Stomach (tissue), 8 donors: ENCODE measurements at regions not wholly inside any gene's neighbourhood (a gene's known extent, or its start where the extent isn't known, plus 50 kb on each side); places are given as distances from the start of the nearest gene placed in this dataset.

Experiments
- DNase-seq, 2 donors: peaks; one replicate each; pipeline versions ENCODE4 v3.0.0 to v3.0.0-alpha.2; 2013 to 2019
- H3K27ac ChIP-seq, 5 donors: fragments of 200-600 bp in 4 of 5; sonication (generic) in 4 of 5; one replicate each; pipeline ENCODE4 v1.5.1; 2013 to 2019; ENCODE audit warnings: mild to moderate bottlenecking in 1 of 5, moderate library complexity in 1 of 5
- H3K27me3 ChIP-seq, 3 donors: fragments of 200-600 bp; sonication (generic); one replicate each; pipeline ENCODE4 v1.5.1; 2017 to 2019; ENCODE audit warnings: mixed run types in 1 of 3
- H3K36me3 ChIP-seq, 4 donors: fragments of 200-600 bp; sonication (generic); 1 replicate in 3 of 4; 2 replicates in 1 of 4; pipeline ENCODE4 v1.5.1; 2016 to 2019
- H3K4me1 ChIP-seq, 4 donors: fragments of 200-600 bp; sonication (generic); one replicate each; pipeline ENCODE4 v1.5.1; 2016 to 2019
- H3K4me3 ChIP-seq, 4 donors: fragments of 200-600 bp; sonication (generic) in 3 of 4; one replicate each; pipeline ENCODE4 v1.5.1; 2016 to 2019; ENCODE audit warnings: mild to moderate bottlenecking in 1 of 4
- H3K9me3 ChIP-seq, 4 donors: fragments of 200-600 bp; sonication (generic); one replicate each; pipeline ENCODE4 v1.5.1; 2016 to 2019
- CTCF ChIP-seq, 7 experiments: fragments of 450-650 bp in 4 of 7; fragments of 200-600 bp in 3 of 7; sonication (generic) in 3 of 7; IDR thresholded peaks; one replicate each; pipeline ENCODE4 v1.5.1; 2016 to 2019; ENCODE audit warnings: antibody characterized with exemption in 7 of 7, control low read depth in 2 of 7, mild to moderate bottlenecking in 1 of 7
- EP300 ChIP-seq: sonication (generic); formaldehyde crosslinking; IDR thresholded peaks from one replicate; pipeline ENCODE4 v1.6.1; 2017; ENCODE audit warnings: antibody characterized with exemption
- POLR2A ChIP-seq, 4 donors: fragments of 450-650 bp; IDR thresholded peaks; one replicate each; pipeline ENCODE4 v1.6.1; 2016; ENCODE audit warnings: antibody characterized with exemption in 4 of 4, control low read depth in 2 of 4, mild to moderate bottlenecking in 1 of 4, moderate library complexity in 1 of 4
- POLR2AphosphoS5 ChIP-seq, 3 donors: sonication (generic); formaldehyde crosslinking; IDR thresholded peaks; one replicate each; pipeline ENCODE4 v1.6.1; 2016; ENCODE audit warnings: antibody characterized with exemption in 3 of 3
- WGBS, 5 donors: extraction: QIAGEN DNeasy Blood & Tissue Kit in 3 of 5; methylation state at CpG; one replicate each; pipeline versions ENCODE4 v1.1.5 to v1.1.7; 2013 to 2018; 5-methylcytosine and 5-hydroxymethylcytosine counted together
- intact Hi-C: fragments of 100-400 bp; cut with DNase I; formaldehyde crosslinking; loops from one replicate; pipeline ENCODE4 v1.15.1; 2023; ENCODE audit warnings: low total_unique reads
- donor health status: healthy with polysubstance abuse.
- donor health status: Bipolar disorder and iron deficiency.
- donor health status: healthy.

- TF ChIP-seq POLR2A (IDR thresholded peaks at IDR 0.05) = no peak
- TF ChIP-seq POLR2AphosphoS5 (IDR thresholded peaks at IDR 0.05) = no peak
- no peak for TF ChIP-seq EP300
- no peak for TF ChIP-seq CTCF (IDR thresholded peaks at IDR 0.05)
- H3K27me3 ChIP-seq = no peaks in the 10 kb centered on the region
- WGBS, 5 donors = 70 to 92% (median 83%) methylated on average over 4 of the region's 4 CpGs
These were observed 174.7 kb downstream of the GAS1 start for GRCh38 chr9:86772635-86772993.

GRCh38 chr9:86771941-86772634, 175.2 kb downstream of the GAS1 start:
- H3K4me3 ChIP-seq = no peak overlapping the region
- no peak for TF ChIP-seq POLR2AphosphoS5 (IDR thresholded peaks at IDR 0.05)
- no peak for TF ChIP-seq CTCF (IDR thresholded peaks at IDR 0.05)
- TF ChIP-seq POLR2A (IDR thresholded peaks at IDR 0.05) = no peak
- TF ChIP-seq EP300 = no peak
- no peaks in the 10 kb centered on the region for H3K9me3 ChIP-seq
- no peak for DNase-seq
- H3K27me3 ChIP-seq = no peaks in the 10 kb centered on the region
- intact Hi-C loops = no loop called here
- no peaks in the 10 kb centered on the region for H3K4me1 ChIP-seq
- no peaks in the 10 kb centered on the region for H3K36me3 ChIP-seq
- WGBS, 5 donors = 63 to 74% (median 73%) methylated on average over 6 of the region's 6 CpGs
- H3K27ac ChIP-seq = no peak overlapping the region

More at GRCh38 chr9:86772635-86772993, 174.7 kb downstream of the GAS1 start:
- Histone ChIP-seq H3K9me3 (no peaks in the 10 kb centered on the region), H3K4me1 (no peaks in the 10 kb centered on the region), H3K36me3 (no peaks in the 10 kb centered on the region), H3K4me3 (no peak overlapping the region), H3K27ac (no peak overlapping the region)
- DNase-seq = no peak
- intact Hi-C loops = no loop called here

- H3K4me1 ChIP-seq = no peaks in the 10 kb centered on the region
- TF ChIP-seq POLR2AphosphoS5 (IDR thresholded peaks at IDR 0.05) = no peak
- TF ChIP-seq EP300 = no peak
- TF ChIP-seq CTCF (IDR thresholded peaks at IDR 0.05) = no peak
- TF ChIP-seq POLR2A (IDR thresholded peaks at IDR 0.05) = no peak
- no peak for DNase-seq
- WGBS, 5 donors = 62 to 76% (median 63%) methylated on average over 2 of the region's 2 CpGs
- H3K9me3 ChIP-seq = no peaks in the 10 kb centered on the region
- intact Hi-C loops = no loop called here
- no peaks in the 10 kb centered on the region for H3K27me3 ChIP-seq
- H3K27ac ChIP-seq = no peak overlapping the region
- no peaks in the 10 kb centered on the region for H3K36me3 ChIP-seq
- no peak overlapping the region for H3K4me3 ChIP-seq
These were observed 175.9 kb downstream of the GAS1 start for GRCh38 chr9:86771420-86771819.

GRCh38 chr9:86768709-86769108, 178.6 kb downstream of the GAS1 start:
- H3K4me1 ChIP-seq = no peaks in the 10 kb centered on the region
- no peak for DNase-seq
- WGBS, 5 donors = 85 to 96% (median 90%) methylated on average over 2 of the region's 2 CpGs
- TF ChIP-seq POLR2A (IDR thresholded peaks at IDR 0.05) (no peak), POLR2AphosphoS5 (IDR thresholded peaks at IDR 0.05) (no peak), CTCF (IDR thresholded peaks at IDR 0.05) (no peak), EP300 (no peak)
- H3K36me3 ChIP-seq = no peaks in the 10 kb centered on the region
- H3K27me3 ChIP-seq = no peaks in the 10 kb centered on the region
- H3K4me3 ChIP-seq = no peak overlapping the region
- intact Hi-C loops = no loop called here
- no peak overlapping the region for H3K27ac ChIP-seq
- H3K9me3 ChIP-seq = no peaks in the 10 kb centered on the region
